ENCODE measurements at regions not wholly inside any gene's neighbourhood (a gene's known extent, or its start where the extent isn't known, plus 50 kb on each side); places are given as distances from the start of the nearest gene placed in this dataset.

DNA sequence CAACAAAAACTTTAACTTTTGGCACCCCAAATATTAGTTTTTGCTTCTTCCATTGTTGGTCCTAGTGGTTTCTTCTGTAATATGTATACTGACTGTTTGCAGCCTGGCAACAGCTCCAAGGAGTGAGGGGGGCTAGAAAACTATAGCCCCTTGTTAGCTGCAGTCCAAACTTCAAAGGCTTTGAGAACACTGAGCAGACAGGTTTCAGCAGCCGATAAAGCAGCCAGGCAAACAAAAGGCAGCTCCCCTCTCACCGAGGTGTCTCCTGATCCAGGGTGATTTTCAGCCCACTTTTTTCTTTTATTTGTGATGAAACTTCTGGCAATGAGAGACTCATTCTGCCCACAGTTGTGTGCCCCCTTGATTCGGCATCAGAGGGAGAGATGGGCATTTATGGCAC, 80.7 kb downstream of the OLIG3 start:
- TF ChIP-seq, protein P1, sequence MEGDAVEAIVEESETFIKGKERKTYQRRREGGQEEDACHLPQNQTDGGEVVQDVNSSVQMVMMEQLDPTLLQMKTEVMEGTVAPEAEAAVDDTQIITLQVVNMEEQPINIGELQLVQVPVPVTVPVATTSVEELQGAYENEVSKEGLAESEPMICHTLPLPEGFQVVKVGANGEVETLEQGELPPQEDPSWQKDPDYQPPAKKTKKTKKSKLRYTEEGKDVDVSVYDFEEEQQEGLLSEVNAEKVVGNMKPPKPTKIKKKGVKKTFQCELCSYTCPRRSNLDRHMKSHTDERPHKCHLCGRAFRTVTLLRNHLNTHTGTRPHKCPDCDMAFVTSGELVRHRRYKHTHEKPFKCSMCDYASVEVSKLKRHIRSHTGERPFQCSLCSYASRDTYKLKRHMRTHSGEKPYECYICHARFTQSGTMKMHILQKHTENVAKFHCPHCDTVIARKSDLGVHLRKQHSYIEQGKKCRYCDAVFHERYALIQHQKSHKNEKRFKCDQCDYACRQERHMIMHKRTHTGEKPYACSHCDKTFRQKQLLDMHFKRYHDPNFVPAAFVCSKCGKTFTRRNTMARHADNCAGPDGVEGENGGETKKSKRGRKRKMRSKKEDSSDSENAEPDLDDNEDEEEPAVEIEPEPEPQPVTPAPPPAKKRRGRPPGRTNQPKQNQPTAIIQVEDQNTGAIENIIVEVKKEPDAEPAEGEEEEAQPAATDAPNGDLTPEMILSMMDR (IDR thresholded peaks at IDR 0.05), result no peak
- TF ChIP-seq POLR2A (IDR thresholded peaks at IDR 0.05), result no peak

Data from testis (tissue), 2 donors.